HepG2 (cell line): ENCODE measurements at regions not wholly inside any gene's neighbourhood (a gene's known extent, or its start where the extent isn't known, plus 50 kb on each side); places are given as distances from the start of the nearest gene placed in this dataset.

ENCODE experiments used
- ATAC-seq: fragments of 200-7000 bp; cut with Tn5 transposase; 3 replicates; pipeline ENCODE4 v1.9.1; 2020; ENCODE audit warnings: mild to moderate bottlenecking, moderate library complexity
- BruUV-seq: library from RNA; stranded (reverse); fragments of 400-500 nt; replicated peaks from 2 replicates; lab custom pipeline; 2021; lab: Mats Ljungman, UMichigan
- CTCF ChIA-PET: fragments of 300-600 bp; formaldehyde crosslinking; extraction: SDS; loops from one replicate; lab custom pipeline; 2021; ENCODE audit warnings: low total read pairs, inconsistent platforms, low intra/inter-chr PET ratio; lab: Yijun Ruan, JAX
- POLR2A ChIA-PET: fragments of 350-600 bp; sonication (Branson Sonifier 250); formaldehyde crosslinking; loops from one replicate; lab custom pipeline; 2020; ENCODE audit warnings: antibody characterized with exemption, inconsistent platforms; lab: Yijun Ruan, JAX
- DNase-seq: peaks from one replicate; pipeline ENCODE4 v3.0.0-alpha.2; 2015; ENCODE audit warnings: low spot score
- FAIRE-seq: peaks from 3 replicates; lab custom pipeline; 2011; peaks lifted over from hg19 to GRCh38; lab: Jason Lieb, UNC
- H2AFZ ChIP-seq: one replicate; pipeline ENCODE4 v1.6.1; 2011; ENCODE audit warnings: low read length, inconsistent platforms
- H3K27ac ChIP-seq: fragments of 300-600 bp; 3 replicates; pipeline ENCODE4 v1.8.0; 2011; ENCODE audit warnings: mixed run types, mild to moderate bottlenecking, mixed read lengths, low read length, inconsistent platforms; ENCODE audit not compliant: insufficient read depth; ENCODE audit errors: extremely low read length
- H3K27me3 ChIP-seq, 2 experiments: fragments of 200-600 bp in 1 of 2; 2 replicates in 1 of 2; 3 replicates in 1 of 2; pipeline versions ENCODE4 v1.6.0 to v1.8.0; 2011; ENCODE audit warnings: low read length in 2 of 2, mild to moderate bottlenecking in 2 of 2, moderate library complexity in 2 of 2, inconsistent platforms in 1 of 2; ENCODE audit not compliant: insufficient read depth in 2 of 2, control insufficient read depth in 1 of 2
- H3K36me3 ChIP-seq, 2 experiments: fragments of 200-600 bp in 1 of 2; replicated peaks in 1 of 2; 2 replicates in 1 of 2; 3 replicates in 1 of 2; pipeline versions ENCODE4 v1.5.1 to v1.8.0; 2011; ENCODE audit warnings: low read length in 2 of 2, inconsistent platforms in 1 of 2; ENCODE audit not compliant: insufficient read depth in 2 of 2, control insufficient read depth in 1 of 2
- H3K4me1 ChIP-seq: 2 replicates; pipeline ENCODE4 v1.5.1; 2012; ENCODE audit warnings: low read length, inconsistent platforms; ENCODE audit not compliant: insufficient read depth
- H3K4me2 ChIP-seq: 2 replicates; pipeline ENCODE4 v1.6.0; 2011; ENCODE audit warnings: low read depth, low read length, inconsistent platforms
- H3K4me3 ChIP-seq, 3 experiments: fragments of 200-600 bp in 1 of 3; sonication (generic), shearing (Covaris generic) in 1 of 3; replicated peaks in 1 of 3; 2 replicates each; pipeline ENCODE4 v1.5.1; 2011 to 2016; ENCODE audit warnings: low read length in 3 of 3, inconsistent platforms in 2 of 3, low read depth in 2 of 3, mild to moderate bottlenecking in 2 of 3, control low read depth in 1 of 3, mixed read lengths in 1 of 3; ENCODE audit not compliant: insufficient read depth in 1 of 3
- H3K79me2 ChIP-seq: one replicate; pipeline ENCODE4 v1.6.1; 2011; ENCODE audit warnings: low read length, inconsistent platforms; ENCODE audit not compliant: insufficient read depth
- H3K9ac ChIP-seq: 2 replicates; pipeline ENCODE4 v1.6.0; 2011; ENCODE audit warnings: mild to moderate bottlenecking, low read depth, low read length, inconsistent platforms; ENCODE audit not compliant: insufficient read depth
- H3K9me3 ChIP-seq: 2 replicates; pipeline ENCODE4 v1.5.1; 2012; ENCODE audit warnings: mild to moderate bottlenecking, low read length
- H4K20me1 ChIP-seq: 2 replicates; pipeline ENCODE4 v1.6.0; 2011; ENCODE audit warnings: inconsistent platforms, mild to moderate bottlenecking, low read length, moderate library complexity; ENCODE audit not compliant: insufficient read depth
- BCL3 ChIP-seq: sonication (generic); formaldehyde crosslinking; IDR thresholded peaks from 2 replicates; pipeline ENCODE4 v1.5.1; 2020; ENCODE audit warnings: mild to moderate bottlenecking, missing genetic modification reagents, moderate library complexity
- GPBP1L1 ChIP-seq: sonication (generic); formaldehyde crosslinking; IDR thresholded peaks from 2 replicates; pipeline ENCODE4 v1.5.0; 2020; ENCODE audit warnings: mild to moderate bottlenecking, missing genetic modification reagents
- MLLT10 ChIP-seq: sonication (generic); formaldehyde crosslinking; IDR thresholded peaks from 2 replicates; pipeline ENCODE4 v1.4.0; 2020; ENCODE audit warnings: missing genetic modification reagents
- RXRB ChIP-seq: IDR thresholded peaks from 2 replicates; pipeline ENCODE4 v1.6.1; 2016; ENCODE audit warnings: borderline replicate concordance, missing genetic modification reagents, missing compliant biosample characterization
- ZBTB1 ChIP-seq: sonication (generic); formaldehyde crosslinking; IDR thresholded peaks from 2 replicates; pipeline ENCODE4 v1.4.0; 2020; ENCODE audit warnings: missing genetic modification reagents, borderline replicate concordance
- ZNF781 ChIP-seq: sonication (generic); formaldehyde crosslinking; IDR thresholded peaks from 2 replicates; pipeline ENCODE4 v1.5.1; 2020; ENCODE audit warnings: borderline replicate concordance, mild to moderate bottlenecking, missing genetic modification reagents; ENCODE audit errors: not compliant biosample characterization
- WGBS: methylation state at CpG from one replicate; pipeline ENCODE4 v1.1.6; 2017; ENCODE audit warnings: low lambda C conversion rate; 5-methylcytosine and 5-hydroxymethylcytosine counted together
- in situ Hi-C: cut with HindIII; loops from 2 replicates; pipeline ENCODE4 v1.10.0; 2017; ENCODE audit warnings: low pct_unique_long_range_greater_than_20kb; ENCODE audit not compliant: extremely low pct_ligation_motif_present
- intact Hi-C: fragments of 100-400 bp; cut with micrococcal nuclease; formaldehyde crosslinking; loops from one replicate; pipeline ENCODE4 v1.10.0; 2022; ENCODE audit not compliant: unreplicated experiment
- TF ChIP-seq, protein P1 (sequence below): sonication (generic); formaldehyde crosslinking; IDR thresholded peaks from 2 replicates; pipeline ENCODE4 v1.4.0; 2020; ENCODE audit warnings: missing genetic modification reagents

GRCh38 chr3:190180268-190180667, 59.6 kb upstream of the P3H2 start:
- ChIA-PET POLR2A (no interaction called here), CTCF (no interaction called here)
- no peaks in the 10 kb centered on the region for H3K36me3 ChIP-seq
- H3K9me3 ChIP-seq = no peaks in the 10 kb centered on the region
- H4K20me1 ChIP-seq = no peaks in the 10 kb centered on the region
- no peak overlapping the region for H2AFZ ChIP-seq
- TF ChIP-seq RXRB (CRISPR knock-in tag) (no peak), ZBTB1 (no peak), GPBP1L1 (CRISPR knock-in tag) (no peak), ZNF781 (CRISPR knock-in tag) (no peak), BCL3 (CRISPR knock-in tag) (no peak), MLLT10 (no peak)
- TF ChIP-seq, protein P1, sequence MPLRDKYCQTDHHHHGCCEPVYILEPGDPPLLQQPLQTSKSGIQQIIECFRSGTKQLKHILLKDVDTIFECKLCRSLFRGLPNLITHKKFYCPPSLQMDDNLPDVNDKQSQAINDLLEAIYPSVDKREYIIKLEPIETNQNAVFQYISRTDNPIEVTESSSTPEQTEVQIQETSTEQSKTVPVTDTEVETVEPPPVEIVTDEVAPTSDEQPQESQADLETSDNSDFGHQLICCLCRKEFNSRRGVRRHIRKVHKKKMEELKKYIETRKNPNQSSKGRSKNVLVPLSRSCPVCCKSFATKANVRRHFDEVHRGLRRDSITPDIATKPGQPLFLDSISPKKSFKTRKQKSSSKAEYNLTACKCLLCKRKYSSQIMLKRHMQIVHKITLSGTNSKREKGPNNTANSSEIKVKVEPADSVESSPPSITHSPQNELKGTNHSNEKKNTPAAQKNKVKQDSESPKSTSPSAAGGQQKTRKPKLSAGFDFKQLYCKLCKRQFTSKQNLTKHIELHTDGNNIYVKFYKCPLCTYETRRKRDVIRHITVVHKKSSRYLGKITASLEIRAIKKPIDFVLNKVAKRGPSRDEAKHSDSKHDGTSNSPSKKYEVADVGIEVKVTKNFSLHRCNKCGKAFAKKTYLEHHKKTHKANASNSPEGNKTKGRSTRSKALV (CRISPR knock-in tag) = no peak
- no peaks in the 10 kb centered on the region for H3K79me2 ChIP-seq
- no TSS peak for BruUV-seq
- FAIRE-seq = no peak
- H3K27ac ChIP-seq = no peak overlapping the region
- no peak overlapping the region for H3K4me2 ChIP-seq
- no peaks in the 10 kb centered on the region for H3K27me3 ChIP-seq
- no peak overlapping the region for H3K9ac ChIP-seq
- no peak for ATAC-seq
- 4% methylated on average over 1 of the region's 1 CpG for WGBS
- H3K4me3 ChIP-seq = no peak overlapping the region
- no peaks in the 10 kb centered on the region for H3K4me1 ChIP-seq
- intact Hi-C loops = no loop called here
- in situ Hi-C loops = no loop called here
- DNase-seq = no peak
